ENCODE measurements at regions not wholly inside any gene's neighbourhood (a gene's known extent, or its start where the extent isn't known, plus 50 kb on each side); places are given as distances from the start of the nearest gene placed in this dataset.
"Not testable (repeated sequence)": the region's sequence is repeated elsewhere in the genome, so short reads cannot be mapped to it uniquely, and the experiment has no call there.

DNA sequence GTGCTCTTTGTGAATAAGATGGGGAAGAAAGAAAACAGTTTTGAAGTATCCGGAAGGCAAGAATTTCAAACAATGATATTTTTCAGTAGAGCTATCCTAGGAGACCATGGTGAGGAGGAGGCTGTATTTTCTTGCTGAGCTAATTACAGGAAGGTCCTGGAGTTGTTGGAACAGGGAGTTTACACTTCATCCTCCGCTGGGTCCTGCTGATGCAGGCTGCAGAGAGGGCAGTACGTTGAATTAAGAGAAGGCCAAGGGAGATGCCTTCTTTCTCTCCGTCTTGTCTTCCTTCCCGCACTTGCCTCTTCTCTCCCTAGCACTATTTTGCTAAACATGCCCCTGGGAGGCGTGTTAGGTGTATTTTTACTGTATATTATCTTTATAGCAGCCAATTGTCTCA lies 60.0 kb upstream of the EDAR start:
- DNase-seq (ENCODE audit: low read depth), result no peak

DNA sequence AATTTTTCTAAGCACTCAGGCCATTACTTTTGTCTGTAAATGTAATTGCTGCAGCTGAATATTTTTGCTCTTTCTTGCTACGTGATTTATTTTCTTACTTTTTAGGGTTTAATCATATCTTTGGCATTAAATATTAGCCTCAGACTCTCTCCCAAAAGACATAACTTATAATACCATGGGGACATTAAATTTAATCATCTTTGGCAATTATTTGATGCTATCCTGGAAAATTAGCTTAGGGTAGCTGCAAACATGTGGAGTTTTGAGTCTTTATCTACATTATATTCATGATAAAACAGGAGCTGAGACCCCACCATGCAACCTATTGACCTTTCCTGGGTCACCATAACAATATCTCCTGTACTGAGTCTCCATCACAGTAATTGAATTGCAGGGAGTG lies 59.1 kb upstream of the EDAR start:
- DNase-seq (ENCODE audit: low read depth), result no peak

DNA sequence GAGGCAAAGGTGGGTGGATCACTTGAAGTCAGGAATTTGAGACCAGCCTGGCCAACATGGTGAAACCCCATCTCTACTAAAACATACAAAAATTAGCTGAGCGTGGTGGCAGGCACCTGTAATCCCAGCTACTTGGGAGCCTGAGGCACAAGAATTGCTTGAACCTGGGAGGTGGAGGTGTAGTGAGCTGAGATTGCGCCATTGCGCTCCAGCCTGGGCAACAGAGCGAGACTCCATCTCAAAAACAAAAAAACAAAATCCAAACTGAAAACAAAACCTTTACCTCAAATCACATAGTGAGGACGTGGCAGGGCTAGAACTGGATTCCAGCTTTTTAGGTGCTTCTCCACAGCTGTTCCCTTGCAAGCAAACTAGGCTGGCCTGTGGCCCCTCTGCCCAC lies 58.5 kb upstream of the EDAR start:
- not testable (repeated sequence) for DNase-seq (ENCODE audit: low read depth)

DNA sequence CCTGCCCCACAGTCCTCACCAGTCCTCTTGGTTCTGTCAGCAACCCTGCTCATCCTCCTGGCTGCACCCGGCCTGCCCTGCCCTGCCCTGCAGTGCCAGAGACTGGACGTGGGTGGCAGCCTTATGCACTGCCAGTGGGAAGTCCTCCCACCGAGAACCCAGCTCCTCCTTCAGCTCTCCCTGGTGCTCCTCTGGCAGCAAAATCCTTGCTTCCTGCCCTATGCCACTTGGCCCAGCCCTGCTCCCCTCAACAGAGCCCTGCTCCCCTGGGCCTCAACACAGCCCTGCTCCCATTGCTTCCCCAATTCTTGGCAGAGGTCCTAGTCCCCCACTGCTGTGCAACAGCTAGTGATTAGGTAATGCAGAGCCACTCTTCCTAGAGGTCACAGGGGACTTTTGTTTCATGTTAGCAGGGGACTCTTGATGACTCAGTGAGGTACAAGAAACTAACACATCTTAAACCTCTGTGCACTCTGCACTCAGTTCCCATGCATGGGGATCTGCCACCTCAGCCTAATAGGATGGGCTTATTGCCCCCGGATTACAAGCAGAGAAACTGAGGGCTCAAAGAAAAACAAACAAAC lies 58.0 kb upstream of the EDAR start:
- no peak for DNase-seq (ENCODE audit: low read depth)

DNA sequence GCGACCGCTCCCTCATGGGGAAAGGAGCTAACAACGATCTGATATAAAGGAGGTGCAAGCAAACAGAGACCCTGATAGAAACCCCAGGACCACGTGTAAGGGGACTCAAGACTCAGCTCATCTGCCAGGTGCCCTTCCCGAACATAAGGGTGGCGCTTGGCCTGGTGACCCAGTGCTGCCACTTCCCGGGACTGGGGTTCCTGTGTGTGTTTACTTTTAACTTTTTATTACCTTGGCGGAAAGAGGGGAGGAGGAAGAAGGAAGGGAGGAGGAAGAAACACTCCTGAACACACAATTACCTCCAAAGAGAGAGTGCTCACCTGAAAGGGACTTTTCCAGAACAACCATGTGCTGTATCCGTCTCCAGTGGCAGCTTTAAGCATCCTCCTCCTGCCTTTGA lies 56.5 kb upstream of the EDAR start:
- no peak for DNase-seq (ENCODE audit: low read depth)

DNA sequence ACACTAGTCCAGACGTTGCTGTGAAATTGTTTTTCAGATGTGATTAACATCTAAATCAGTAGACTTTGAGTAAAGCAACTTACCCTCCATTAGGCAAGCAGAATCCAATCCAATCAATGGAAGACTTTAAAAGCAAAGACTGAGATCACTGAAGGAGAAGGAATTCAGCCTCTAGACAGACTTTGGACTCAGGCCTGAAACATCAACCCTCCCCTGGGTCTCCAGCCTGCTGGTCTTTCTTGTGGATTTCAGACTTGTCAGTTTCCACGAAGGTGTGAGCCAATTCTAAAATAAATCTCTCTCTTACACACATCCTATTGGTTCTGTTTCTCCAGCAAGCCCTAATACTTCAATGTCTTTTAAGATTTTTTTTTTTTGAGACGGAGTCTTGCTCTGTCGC lies 50.0 kb upstream of the EDAR start:
- DNase-seq (ENCODE audit: low read depth), result no peak

Data from GM04504 (cell line).